ENCODE measurements at regions not wholly inside any gene's neighbourhood (a gene's known extent, or its start where the extent isn't known, plus 50 kb on each side); places are given as distances from the start of the nearest gene placed in this dataset.

DNA sequence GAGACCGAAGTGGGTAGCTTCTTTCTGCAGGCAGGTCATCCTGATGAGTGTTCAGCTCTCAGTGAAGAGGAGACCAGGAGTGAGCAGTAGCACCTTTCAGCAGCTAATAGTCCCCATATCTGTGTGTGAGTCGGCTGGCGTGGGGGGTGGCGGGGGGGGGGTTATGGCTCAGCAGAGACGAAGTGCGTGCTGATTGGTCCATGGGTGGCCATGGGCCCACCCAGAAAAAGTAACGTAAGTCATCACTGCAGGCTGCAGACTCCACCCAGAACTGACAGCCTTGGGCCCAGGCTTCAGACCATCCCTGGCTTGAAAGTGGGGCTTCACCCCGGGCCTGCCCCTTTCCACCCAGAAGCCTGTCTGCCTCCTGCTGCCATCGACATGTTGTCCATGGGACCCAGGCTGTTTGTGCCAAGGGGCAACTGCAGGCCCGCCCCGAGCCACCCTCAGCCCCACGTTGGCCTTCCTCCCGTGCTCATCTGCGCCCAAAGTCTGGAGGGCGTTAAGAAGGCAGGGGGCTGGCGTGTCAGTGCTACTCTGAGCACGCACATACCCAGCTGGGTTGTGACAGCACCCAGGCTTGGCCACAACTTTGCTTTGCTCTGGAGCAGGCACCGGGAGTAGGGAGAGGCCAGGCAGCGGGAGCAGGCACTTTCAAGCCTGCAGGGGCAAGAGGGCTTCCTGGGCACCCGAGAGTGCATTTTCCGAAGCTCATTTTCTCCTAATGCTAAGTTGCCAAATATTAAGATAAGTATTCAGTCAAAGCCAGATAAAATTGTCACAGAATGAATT, 511.7 kb upstream of the CDIN1 start:
- Histone ChIP-seq H3K36me3 (ENCODE audit: control insufficient read depth in 1 of 2, insufficient read depth in 2 of 2, low read length in 2 of 2) (no peaks in the 10 kb centered on the region), H3K9me3 (ENCODE audit: control insufficient read depth in 1 of 2, insufficient read depth in 1 of 2, low read depth in 1 of 2, low read length in 2 of 2) (no peaks in the 10 kb centered on the region), H3K9me2 (ENCODE audit: insufficient read depth) (no peaks in the 10 kb centered on the region), H3K9ac (ENCODE audit: low read length) (no peak overlapping the region), H3K4me2 (ENCODE audit: low read length) (no peak overlapping the region), H4K20me1 (ENCODE audit: insufficient read depth) (no peaks in the 10 kb centered on the region), H3K4me1 (ENCODE audit: control insufficient read depth in 1 of 2, insufficient read depth in 2 of 2, low read length in 2 of 2) (no peaks in the 10 kb centered on the region), H3K4me3 (replicated peaks in 1 of 2; ENCODE audit: low read depth in 1 of 2, low read length in 2 of 2) (no peak overlapping the region), H3K79me2 (ENCODE audit: insufficient read depth, low read length) (no peaks in the 10 kb centered on the region), H3K27ac (ENCODE audit: low read depth, low read length) (no peak overlapping the region), H3K27me3 (ENCODE audit: insufficient read depth, low read length) (no peaks in the 10 kb centered on the region), H2AFZ (ENCODE audit: low read depth, low read length, poor library complexity, severe bottlenecking) (no peak overlapping the region)
- DNase-seq (ENCODE audit: low read depth, low spot score) (no peak), ATAC-seq (no peak)
- CTCF ChIA-PET: no interaction called here
- POLR2A ChIA-PET: no interaction called here
- RAD21 ChIA-PET (ENCODE audit: low non-redundant PET in 1 of 2, low total read pairs in 2 of 2, uncharacterized antibody in 2 of 2, unreplicated experiment in 2 of 2): no interaction called here
- intact Hi-C loops (cut with micrococcal nuclease): no loop called here
- TF ChIP-seq CBX3 (IDR thresholded peaks at IDR 0.05; ENCODE audit: low read depth) (no peak), SRF (IDR thresholded peaks at IDR 0.05; ENCODE audit: low read depth) (no peak), ELF1 (IDR thresholded peaks at IDR 0.05; ENCODE audit: borderline replicate concordance, low read depth) (no peak)
- no TSS peak for BruUV-seq (replicated peaks)

DNA sequence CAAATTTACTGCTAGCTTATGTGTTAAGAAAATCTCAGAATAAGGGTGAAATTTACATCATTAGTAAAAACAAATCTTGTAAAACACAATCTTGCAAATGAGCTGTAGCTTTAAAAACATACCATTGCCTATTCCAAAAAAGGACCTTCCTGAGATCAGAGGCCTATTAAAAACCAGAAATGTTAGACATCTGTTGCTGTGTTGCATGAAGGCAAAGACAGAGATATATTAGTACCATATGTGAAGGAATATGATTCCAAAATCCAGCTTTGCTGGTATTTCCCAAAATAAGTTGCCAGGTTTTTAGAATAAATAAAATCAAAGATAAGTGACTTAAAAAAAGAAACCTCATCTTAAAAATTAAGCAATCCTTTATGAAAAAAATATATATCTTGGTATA, 504.1 kb upstream of the CDIN1 start:
- no TSS peak for BruUV-seq (replicated peaks)
- Histone ChIP-seq H2AFZ (ENCODE audit: low read depth, low read length, poor library complexity, severe bottlenecking) (no peak overlapping the region), H3K36me3 (ENCODE audit: control insufficient read depth in 1 of 2, insufficient read depth in 2 of 2, low read length in 2 of 2) (no peaks in the 10 kb centered on the region), H3K4me2 (ENCODE audit: low read length) (no peak overlapping the region), H3K27ac (ENCODE audit: low read depth, low read length) (no peak overlapping the region), H4K20me1 (ENCODE audit: insufficient read depth) (no peaks in the 10 kb centered on the region), H3K4me1 (ENCODE audit: control insufficient read depth in 1 of 2, insufficient read depth in 2 of 2, low read length in 2 of 2) (no peaks in the 10 kb centered on the region), H3K9me3 (ENCODE audit: control insufficient read depth in 1 of 2, insufficient read depth in 1 of 2, low read depth in 1 of 2, low read length in 2 of 2) (no peaks in the 10 kb centered on the region), H3K9me2 (ENCODE audit: insufficient read depth) (no peaks in the 10 kb centered on the region), H3K4me3 (replicated peaks in 1 of 2; ENCODE audit: low read depth in 1 of 2, low read length in 2 of 2) (no peak overlapping the region), H3K9ac (ENCODE audit: low read length) (no peak overlapping the region), H3K27me3 (ENCODE audit: insufficient read depth, low read length) (no peaks in the 10 kb centered on the region), H3K79me2 (ENCODE audit: insufficient read depth, low read length) (no peaks in the 10 kb centered on the region)
- intact Hi-C loops (cut with micrococcal nuclease): no loop called here
- DNase-seq (ENCODE audit: low read depth, low spot score) (no peak), ATAC-seq (no peak)
- ChIA-PET POLR2A (no interaction called here), RAD21 (ENCODE audit: low non-redundant PET in 1 of 2, low total read pairs in 2 of 2, uncharacterized antibody in 2 of 2, unreplicated experiment in 2 of 2) (no interaction called here), CTCF (no interaction called here)
- no peak for TF ChIP-seq CBX3 (IDR thresholded peaks at IDR 0.05; ENCODE audit: low read depth)
- TF ChIP-seq, protein P1, sequence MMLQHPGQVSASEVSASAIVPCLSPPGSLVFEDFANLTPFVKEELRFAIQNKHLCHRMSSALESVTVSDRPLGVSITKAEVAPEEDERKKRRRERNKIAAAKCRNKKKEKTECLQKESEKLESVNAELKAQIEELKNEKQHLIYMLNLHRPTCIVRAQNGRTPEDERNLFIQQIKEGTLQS (IDR thresholded peaks at IDR 0.05): no peak
- no peak for TF ChIP-seq SIN3A (IDR thresholded peaks at IDR 0.05; ENCODE audit: low read depth)
- TF ChIP-seq, protein P2, sequence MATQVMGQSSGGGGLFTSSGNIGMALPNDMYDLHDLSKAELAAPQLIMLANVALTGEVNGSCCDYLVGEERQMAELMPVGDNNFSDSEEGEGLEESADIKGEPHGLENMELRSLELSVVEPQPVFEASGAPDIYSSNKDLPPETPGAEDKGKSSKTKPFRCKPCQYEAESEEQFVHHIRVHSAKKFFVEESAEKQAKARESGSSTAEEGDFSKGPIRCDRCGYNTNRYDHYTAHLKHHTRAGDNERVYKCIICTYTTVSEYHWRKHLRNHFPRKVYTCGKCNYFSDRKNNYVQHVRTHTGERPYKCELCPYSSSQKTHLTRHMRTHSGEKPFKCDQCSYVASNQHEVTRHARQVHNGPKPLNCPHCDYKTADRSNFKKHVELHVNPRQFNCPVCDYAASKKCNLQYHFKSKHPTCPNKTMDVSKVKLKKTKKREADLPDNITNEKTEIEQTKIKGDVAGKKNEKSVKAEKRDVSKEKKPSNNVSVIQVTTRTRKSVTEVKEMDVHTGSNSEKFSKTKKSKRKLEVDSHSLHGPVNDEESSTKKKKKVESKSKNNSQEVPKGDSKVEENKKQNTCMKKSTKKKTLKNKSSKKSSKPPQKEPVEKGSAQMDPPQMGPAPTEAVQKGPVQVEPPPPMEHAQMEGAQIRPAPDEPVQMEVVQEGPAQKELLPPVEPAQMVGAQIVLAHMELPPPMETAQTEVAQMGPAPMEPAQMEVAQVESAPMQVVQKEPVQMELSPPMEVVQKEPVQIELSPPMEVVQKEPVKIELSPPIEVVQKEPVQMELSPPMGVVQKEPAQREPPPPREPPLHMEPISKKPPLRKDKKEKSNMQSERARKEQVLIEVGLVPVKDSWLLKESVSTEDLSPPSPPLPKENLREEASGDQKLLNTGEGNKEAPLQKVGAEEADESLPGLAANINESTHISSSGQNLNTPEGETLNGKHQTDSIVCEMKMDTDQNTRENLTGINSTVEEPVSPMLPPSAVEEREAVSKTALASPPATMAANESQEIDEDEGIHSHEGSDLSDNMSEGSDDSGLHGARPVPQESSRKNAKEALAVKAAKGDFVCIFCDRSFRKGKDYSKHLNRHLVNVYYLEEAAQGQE (IDR thresholded peaks at IDR 0.05; ENCODE audit: low read depth): no peak
- TF ChIP-seq CEBPB (IDR thresholded peaks at IDR 0.05; ENCODE audit: low read depth): no peak
- no peak for TF ChIP-seq JUND (IDR thresholded peaks at IDR 0.05)
- no peak for TF ChIP-seq ZNF274 (IDR thresholded peaks at IDR 0.05; ENCODE audit: low read depth, low read length)
- TF ChIP-seq, protein P3, sequence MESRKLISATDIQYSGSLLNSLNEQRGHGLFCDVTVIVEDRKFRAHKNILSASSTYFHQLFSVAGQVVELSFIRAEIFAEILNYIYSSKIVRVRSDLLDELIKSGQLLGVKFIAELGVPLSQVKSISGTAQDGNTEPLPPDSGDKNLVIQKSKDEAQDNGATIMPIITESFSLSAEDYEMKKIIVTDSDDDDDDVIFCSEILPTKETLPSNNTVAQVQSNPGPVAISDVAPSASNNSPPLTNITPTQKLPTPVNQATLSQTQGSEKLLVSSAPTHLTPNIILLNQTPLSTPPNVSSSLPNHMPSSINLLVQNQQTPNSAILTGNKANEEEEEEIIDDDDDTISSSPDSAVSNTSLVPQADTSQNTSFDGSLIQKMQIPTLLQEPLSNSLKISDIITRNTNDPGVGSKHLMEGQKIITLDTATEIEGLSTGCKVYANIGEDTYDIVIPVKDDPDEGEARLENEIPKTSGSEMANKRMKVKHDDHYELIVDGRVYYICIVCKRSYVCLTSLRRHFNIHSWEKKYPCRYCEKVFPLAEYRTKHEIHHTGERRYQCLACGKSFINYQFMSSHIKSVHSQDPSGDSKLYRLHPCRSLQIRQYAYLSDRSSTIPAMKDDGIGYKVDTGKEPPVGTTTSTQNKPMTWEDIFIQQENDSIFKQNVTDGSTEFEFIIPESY (IDR thresholded peaks at IDR 0.05; ENCODE audit: extremely low read depth, insufficient replicate concordance, low read length): no peak
- no peak for TF ChIP-seq TCF7L2 (IDR thresholded peaks at IDR 0.05; ENCODE audit: borderline replicate concordance, extremely low read depth, insufficient read depth, insufficient read length)
- no peak for TF ChIP-seq RAD21 (IDR thresholded peaks at IDR 0.05; ENCODE audit: low read depth)
- TF ChIP-seq POLR2A (IDR thresholded peaks at IDR 0.05; ENCODE audit: borderline replicate concordance, extremely low read depth, insufficient read depth, insufficient read length): no peak
- TF ChIP-seq ZFX (IDR thresholded peaks at IDR 0.05): no peak
- no peak for TF ChIP-seq EZH2phosphoT487 (IDR thresholded peaks at IDR 0.05; ENCODE audit: borderline replicate concordance)
- no peak for TF ChIP-seq YY1 (IDR thresholded peaks at IDR 0.05; ENCODE audit: extremely low read depth, insufficient replicate concordance, low read depth, low read length)
- TF ChIP-seq SRF (IDR thresholded peaks at IDR 0.05; ENCODE audit: low read depth): no peak

Data from HCT116 (cell line).